ENCODE measurements at regions not wholly inside any gene's neighbourhood (a gene's known extent, or its start where the extent isn't known, plus 50 kb on each side); places are given as distances from the start of the nearest gene placed in this dataset.

GRCh38 chr4:44118971-44119680 is 329.5 kb downstream of the KCTD8 start:
- DNase-seq (ENCODE audit: low read depth in 1 of 2, low spot score in 2 of 2), result no peak
- Histone ChIP-seq H3K4me3 (no peak overlapping the region), H3K27ac (no peak overlapping the region), H3K4me1 (replicated peaks) (no peaks in the 10 kb centered on the region), H3K27me3 (replicated peaks) (no peaks in the 10 kb centered on the region), H3K9me3 (replicated peaks) (no peaks in the 10 kb centered on the region), H3K36me3 (no peaks in the 10 kb centered on the region)

GRCh38 chr4:44120646-44121045 is 328.0 kb downstream of the KCTD8 start:
- Histone ChIP-seq H3K4me3 (no peak overlapping the region), H3K9me3 (replicated peaks) (no peaks in the 10 kb centered on the region), H3K36me3 (no peaks in the 10 kb centered on the region), H3K27me3 (replicated peaks) (no peaks in the 10 kb centered on the region), H3K27ac (no peak overlapping the region), H3K4me1 (replicated peaks) (no peaks in the 10 kb centered on the region)
- DNase-seq (ENCODE audit: low read depth in 1 of 2, low spot score in 2 of 2), result no peak

- no peak for DNase-seq (ENCODE audit: low read depth in 1 of 2, low spot score in 2 of 2)
- H3K27ac ChIP-seq, result no peak overlapping the region
- no peak overlapping the region for H3K4me3 ChIP-seq
- no peaks in the 10 kb centered on the region for H3K27me3 ChIP-seq (replicated peaks)
- no peaks in the 10 kb centered on the region for H3K9me3 ChIP-seq (replicated peaks)
- H3K36me3 ChIP-seq, result no peaks in the 10 kb centered on the region
- no peaks in the 10 kb centered on the region for H3K4me1 ChIP-seq (replicated peaks)
These were observed 327.4 kb downstream of the KCTD8 start for GRCh38 chr4:44121210-44121609.

Measured in SJSA1 (cell line).